ENCODE measurements at regions not wholly inside any gene's neighbourhood (a gene's known extent, or its start where the extent isn't known, plus 50 kb on each side); places are given as distances from the start of the nearest gene placed in this dataset.

DNA sequence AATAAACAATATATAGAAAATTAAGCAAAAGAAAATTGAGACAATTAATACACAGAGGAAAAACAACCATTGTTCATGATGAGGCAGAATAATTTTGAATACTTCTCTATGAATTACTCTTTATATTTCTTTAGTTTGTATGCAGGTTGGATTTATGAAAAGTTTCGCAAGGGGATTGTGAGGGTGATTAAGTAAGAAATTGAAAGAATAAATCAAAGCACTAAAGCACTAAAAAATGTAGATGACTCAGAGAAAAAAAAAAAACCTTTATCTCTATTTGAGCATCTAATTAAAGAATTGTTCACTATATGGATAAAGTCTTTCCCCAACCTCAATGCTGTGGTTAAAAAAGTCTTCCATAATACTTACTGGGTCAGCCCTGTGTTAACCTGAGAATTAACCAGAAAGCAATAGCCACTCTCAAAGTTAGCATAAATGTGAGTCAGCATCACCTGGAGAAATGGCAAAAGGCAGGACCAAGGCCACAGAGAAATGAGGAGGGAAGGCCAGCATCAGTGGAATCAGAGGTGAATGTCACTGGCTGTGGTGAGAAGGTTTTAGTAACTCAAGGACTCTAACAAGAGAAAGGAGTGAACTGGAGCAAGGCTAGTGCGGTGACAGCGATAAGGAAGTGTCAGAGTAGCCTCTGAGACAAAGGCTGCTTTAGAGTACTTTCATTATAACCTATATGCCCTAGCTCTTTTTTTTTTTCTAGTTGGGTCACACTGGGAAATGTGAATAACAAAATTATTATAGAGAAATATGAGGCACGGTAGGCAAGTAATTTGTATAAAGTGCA, 310.4 kb downstream of the KCNC2 start:
- FAIRE-seq: no peak
- DNase-seq (ENCODE audit: low spot score in 2 of 2): no peak

DNA sequence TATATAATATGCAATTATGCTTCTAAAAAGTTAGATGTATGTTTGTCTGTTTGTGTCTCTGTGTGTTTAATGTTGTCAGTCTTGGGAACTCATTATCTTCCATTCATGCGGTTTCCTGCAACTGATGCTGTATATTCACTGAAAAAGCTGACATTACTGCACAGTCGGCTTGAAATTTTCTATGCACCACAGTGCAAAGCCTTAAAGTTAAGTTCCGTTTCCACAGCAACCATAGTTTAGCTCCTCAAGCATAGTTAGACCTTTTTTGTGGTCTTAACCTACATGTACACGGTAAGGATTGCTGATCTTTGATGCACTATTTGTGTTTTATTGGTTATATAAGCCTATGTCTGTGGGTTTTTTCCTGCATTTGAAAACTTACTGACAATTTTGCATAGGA, 309.4 kb downstream of the KCNC2 start:
- no peak for FAIRE-seq
- DNase-seq (ENCODE audit: low spot score in 2 of 2): no peak

DNA sequence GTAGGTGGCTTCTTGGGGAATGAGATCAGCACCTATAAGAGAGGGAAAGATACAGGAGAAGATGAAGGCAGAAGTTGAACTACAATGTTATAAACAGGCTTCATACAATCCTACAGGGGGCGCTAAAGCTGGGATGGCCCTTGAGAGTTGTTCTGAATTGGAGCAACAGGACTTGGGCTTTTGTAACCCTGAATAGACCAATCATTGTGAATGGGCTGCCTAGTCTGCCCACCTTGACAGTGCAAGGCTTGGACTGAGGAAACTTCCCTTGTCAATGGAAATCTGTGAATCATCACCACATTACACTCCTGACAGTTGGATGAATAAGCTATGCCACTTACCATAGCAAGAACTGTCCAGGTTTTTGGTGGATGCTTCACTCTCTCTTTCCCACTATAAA, 306.1 kb downstream of the KCNC2 start:
- FAIRE-seq: no peak
- no peak for DNase-seq (ENCODE audit: low spot score in 2 of 2)

DNA sequence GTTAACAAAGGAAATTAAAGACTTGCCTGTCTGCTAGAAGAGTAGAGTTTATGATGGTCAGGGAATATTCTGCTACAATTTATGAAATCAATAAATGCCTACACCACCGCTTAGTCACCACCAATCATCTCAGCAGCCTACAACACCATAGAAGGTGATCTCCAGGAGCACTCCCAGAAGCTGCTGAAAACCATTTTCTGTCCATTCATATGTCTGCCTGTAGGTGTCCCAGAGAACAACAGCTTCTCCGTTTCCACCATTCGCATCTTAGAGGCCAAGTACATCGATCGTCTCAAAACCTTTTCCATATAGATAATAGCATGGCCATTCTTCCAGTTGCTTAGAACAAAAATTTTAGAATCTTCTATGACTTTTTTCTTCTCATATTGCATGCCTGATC, 303.4 kb downstream of the KCNC2 start:
- FAIRE-seq: no peak
- DNase-seq (ENCODE audit: low spot score in 2 of 2): no peak

DNA sequence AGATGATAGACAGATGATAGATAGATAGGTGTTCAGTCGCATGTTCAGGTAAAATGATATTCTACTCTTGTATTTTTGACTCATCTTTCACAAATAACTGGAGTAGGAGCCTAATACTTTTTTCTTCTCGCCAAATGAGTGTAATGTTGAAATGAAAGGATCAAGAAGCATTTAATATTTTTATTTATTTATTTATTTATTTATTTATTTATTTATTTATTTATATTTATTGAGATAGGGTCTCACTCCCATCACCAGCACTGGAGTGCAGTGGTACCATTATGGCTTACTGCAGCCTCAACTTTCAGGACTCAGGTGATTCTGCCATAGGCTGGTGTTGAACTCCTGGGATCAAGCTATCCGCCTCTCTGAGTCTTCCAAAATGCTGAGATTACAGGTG, 298.8 kb downstream of the KCNC2 start:
- no peak for DNase-seq (ENCODE audit: low spot score in 2 of 2)
- FAIRE-seq: no peak

DNA sequence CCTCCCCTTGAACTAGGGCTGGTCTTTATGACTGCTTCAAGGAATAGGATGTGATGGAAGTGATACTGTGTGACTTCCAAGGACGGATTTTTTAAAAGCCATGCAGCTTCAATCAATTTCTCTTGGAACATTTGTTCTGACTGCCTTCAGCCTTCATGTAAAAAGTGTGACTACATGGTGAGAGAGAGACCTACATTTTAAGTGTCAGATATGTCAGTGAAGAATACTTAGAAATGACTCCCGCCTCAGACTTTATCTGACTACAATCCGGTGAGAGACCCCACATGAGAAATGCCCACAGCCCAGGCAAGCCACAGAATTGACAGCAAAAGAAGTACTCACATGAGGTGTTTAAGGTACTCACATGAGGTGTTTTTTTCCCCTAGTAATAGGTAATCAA, 295.3 kb downstream of the KCNC2 start:
- FAIRE-seq: no peak
- DNase-seq (ENCODE audit: low spot score in 2 of 2): no peak

DNA sequence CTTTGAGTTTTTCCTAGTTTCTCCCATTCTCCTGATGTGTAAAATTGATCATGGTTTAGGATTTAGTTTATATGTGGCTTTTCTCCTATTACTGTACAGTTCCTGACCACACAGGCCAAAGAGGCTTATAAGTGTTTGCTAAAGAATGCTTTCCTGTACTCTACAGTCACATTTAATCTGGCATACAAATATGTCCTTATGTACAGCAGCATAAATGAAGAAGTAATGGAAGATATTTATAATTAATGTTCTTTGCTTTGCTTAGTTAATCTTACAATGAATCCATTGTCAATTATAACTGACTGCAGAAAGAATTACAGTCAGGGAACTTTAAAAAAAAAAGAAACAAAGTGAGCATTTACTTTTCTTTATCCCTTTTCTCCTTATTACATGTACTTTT, 293.9 kb downstream of the KCNC2 start:
- DNase-seq (ENCODE audit: low spot score in 2 of 2): no peak
- no peak for FAIRE-seq

DNA sequence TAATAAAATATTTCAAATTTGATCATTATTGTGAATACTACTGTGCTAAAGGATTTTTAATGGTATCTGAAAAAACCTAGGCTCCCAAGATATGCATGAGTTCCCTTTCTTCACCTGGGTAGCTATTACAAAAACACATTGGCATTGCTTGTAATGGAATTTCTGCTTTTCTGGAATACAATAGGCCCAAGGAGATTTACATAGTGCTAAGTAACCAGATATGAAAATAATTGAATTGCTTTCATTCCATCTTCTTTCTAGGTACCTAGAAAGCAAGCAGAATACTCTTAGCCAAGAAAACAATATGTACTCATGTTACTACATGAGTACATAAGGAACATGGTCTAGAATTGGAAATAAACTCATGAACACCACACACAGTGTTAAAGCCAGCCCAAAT, 291.9 kb downstream of the KCNC2 start:
- FAIRE-seq (no peak), DNase-seq (ENCODE audit: low spot score in 2 of 2) (no peak)

DNA sequence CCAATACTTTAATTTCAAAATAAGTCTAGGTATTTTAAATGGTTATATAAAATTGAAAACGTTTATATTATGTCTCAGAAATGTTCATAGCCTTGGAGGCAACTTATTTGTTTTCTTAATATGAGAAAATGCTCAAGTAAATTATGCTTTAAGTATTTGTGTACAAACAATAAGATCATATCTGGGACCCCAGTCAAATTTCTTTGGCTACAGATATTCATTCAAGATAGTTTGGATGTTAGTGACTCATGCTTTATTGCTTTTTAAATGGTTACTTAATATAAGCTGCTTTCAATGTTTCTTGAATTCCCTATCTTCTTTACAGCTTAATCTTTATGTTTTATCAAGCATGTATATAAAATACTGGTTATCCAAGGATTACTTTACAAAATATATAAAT, 291.3 kb downstream of the KCNC2 start:
- DNase-seq (ENCODE audit: low spot score in 2 of 2) (no peak), FAIRE-seq (no peak)

DNA sequence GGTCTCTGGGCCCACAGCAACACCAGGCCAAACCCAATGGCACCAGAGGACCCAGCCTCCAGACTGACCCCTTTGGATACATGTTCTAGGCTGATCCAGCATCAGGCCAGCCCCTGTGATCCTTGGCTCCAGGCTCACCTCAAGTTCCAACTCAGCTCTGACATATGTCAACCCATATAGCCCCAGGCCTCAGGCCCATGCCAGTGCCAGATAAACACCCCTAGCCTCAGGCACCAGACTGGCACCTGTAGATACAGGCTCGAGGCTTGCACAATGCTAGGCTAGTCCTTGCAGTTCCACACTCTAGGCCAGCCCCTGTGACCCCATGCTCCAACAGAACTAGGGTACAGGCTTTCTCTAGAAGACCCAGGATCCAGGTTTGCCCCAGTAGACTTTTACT, 287.5 kb downstream of the KCNC2 start:
- no peak for FAIRE-seq
- no peak for DNase-seq (ENCODE audit: low spot score in 2 of 2)

DNA sequence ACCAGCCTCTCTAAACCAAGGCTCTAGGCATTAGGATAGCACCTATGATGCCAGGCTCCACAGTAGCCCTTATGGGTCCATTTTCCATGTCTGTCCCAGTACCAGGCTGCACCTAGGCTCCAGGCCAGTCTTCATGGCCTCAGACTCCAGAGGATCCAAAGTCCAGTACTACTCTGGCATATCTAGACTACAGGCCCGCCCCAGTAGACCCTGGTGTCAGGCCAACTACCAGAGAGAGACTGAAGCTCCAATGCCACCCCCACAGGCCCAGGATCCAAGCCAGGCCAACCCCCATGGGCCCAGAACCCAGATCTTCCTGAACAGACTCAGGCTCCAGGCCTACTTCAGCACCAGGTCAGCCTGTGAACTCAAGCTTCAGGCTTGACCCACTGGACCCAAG, 287.0 kb downstream of the KCNC2 start:
- FAIRE-seq (no peak), DNase-seq (ENCODE audit: low spot score in 2 of 2) (no peak)

DNA sequence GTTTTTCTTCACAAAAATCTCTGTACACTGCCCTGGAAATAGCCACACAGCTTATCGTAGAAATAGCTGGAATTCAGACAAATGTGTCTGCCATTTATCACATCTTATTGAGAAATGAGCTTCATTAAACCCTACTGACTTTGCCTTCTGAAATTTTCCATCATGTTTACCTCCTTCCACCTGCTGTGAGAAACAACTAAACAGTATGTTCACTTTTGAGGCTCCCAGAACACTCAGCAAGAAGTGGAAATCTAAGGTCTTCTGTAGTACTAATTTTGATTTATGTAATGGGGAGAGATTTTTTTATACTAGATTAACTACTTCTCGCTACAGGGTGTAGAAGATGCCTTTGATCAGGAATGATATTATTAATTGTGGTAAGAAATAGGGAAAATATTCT, 268.0 kb downstream of the KCNC2 start:
- DNase-seq (ENCODE audit: low spot score in 2 of 2): no peak
- no peak for FAIRE-seq

DNA sequence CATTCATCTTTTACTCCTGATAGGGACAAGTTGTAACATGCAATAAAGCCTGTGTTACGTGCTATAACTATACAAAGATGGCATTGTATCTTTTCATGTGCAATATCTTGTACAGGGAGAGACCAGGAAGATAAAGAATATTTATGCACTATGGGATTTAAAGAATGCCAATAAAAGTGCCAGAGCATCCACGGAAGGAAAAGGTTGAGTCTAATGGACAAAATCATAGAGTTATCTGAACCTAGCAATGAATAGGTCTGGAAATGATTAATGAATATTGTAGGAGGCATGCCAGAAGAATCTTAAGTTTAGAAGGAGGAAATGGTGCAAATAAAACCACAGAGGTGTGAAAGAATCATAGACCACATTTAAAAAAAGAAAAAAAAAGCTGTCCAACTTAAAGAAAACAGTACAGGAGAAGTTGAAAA, 263.9 kb downstream of the KCNC2 start:
- FAIRE-seq: no peak
- no peak for DNase-seq (ENCODE audit: low spot score in 2 of 2)

DNA sequence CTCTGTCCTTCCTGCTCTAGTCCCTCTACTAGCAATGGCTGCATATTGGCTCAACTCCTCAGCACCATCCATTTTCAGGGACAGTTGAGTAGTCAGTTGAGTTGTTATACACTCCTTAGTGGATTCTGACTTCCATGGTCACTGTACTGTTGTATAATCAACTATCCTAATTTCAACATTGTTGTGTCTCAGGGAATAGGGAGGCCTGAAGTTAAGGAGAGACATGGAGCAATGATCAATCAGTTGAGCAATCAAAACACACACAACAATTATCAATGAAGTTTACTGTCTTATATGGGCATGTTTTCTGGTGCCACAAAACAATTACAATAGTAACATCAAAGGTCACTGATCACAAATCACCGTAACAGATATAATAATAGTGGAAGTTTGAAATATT, 255.9 kb downstream of the KCNC2 start:
- no peak for DNase-seq (ENCODE audit: low spot score in 2 of 2)
- no peak for FAIRE-seq

DNA sequence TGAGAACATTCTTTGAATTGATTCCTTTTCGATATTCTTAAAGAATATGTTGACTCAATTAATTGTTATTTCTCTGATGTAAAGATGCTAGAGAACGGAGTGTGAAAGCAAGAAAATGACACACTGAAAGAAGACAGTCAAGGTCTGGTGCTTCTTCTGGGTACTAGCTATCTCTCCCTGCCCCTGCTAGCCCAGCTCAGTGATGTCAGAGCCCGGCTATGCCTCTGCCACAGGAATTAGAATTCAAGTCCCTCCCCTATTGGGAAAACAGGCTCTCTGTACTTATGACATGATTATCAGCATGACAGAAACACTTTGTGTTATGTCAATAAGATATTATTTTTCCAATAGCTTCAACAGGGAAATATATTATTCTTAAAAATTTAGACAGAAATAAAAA, 252.4 kb downstream of the KCNC2 start:
- DNase-seq (ENCODE audit: low spot score in 2 of 2): no peak
- no peak for FAIRE-seq

DNA sequence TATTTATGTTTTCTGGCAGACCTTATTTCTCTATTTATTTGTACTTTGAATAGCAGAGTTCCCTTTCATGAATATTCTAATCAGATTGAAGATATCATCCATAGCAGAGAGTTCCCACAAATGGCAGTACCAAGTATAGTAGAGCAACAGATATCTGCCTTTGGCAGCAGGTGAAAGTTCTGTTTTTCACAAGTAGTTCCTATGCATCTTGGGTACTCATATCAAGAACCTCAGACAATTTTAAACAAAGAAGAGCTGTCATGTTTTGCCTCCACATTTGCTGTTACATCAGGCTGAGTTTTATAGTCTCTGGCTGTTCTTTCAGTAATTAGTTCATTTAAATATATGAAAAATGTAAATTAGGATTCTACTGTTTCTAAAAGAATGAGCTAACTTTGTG, 252.0 kb downstream of the KCNC2 start:
- no peak for DNase-seq (ENCODE audit: low spot score in 2 of 2)
- no peak for FAIRE-seq

DNA sequence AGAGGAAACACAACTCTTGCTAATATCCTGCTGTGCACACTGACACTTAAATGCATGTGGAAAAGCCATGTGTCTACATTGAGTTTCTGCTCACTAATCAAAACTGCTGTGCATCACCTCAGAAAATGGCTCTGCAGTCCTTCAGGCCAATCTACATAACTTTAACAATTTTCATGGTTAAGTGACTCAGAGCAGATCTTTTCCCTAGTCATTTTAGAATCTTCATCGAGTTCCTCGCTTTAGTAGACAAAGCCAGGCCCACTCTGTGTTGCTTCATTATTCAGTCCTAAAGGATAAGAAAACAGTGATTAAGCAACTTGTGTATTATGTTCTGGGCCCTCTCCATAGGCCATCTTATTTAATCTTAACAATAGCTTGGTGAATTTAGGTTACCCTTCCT, 250.0 kb downstream of the KCNC2 start:
- no peak for FAIRE-seq
- DNase-seq (ENCODE audit: low spot score in 2 of 2): no peak

DNA sequence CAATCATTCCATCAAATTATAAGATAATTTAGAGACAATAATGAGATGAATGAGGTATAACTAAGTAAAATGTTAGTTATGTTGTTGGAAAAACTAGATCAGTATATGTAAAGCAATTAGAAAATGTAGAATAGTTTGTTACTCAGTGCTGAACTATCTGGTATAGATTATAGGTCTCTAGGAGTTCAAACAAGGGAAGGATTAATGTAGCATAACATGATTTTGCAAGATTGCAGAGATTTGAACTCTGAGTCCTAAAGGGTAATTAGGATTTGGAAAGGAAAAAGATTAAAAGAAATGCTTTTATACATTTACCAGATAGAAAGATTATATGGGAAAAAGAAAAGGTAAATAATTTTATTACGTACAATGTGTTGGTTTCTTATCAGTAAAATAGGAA, 246.3 kb downstream of the KCNC2 start:
- DNase-seq (ENCODE audit: low spot score in 2 of 2) (no peak), FAIRE-seq (no peak)

DNA sequence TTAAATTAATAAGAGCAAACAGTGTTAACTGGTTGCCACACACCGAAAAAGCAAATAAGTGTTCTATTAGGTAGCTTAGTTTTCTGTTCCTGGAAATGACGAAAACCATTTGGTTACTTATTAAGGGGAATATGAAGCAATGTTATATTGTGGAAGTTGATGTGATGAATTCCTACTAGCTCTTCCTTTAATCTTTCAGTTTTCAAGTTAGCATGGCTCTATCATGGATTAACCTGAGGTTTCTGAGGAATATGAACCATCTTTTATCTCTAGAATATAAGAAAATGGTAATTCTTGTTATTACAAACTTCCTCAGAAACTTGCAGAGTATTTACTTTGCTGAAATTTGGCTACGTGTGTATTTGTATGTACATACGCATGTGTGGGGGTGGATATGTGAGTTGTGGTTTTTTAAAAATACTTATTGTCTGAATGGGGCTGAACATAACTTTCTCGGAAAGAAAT, 245.7 kb downstream of the KCNC2 start:
- FAIRE-seq (no peak), DNase-seq (ENCODE audit: low spot score in 2 of 2) (no peak)

DNA sequence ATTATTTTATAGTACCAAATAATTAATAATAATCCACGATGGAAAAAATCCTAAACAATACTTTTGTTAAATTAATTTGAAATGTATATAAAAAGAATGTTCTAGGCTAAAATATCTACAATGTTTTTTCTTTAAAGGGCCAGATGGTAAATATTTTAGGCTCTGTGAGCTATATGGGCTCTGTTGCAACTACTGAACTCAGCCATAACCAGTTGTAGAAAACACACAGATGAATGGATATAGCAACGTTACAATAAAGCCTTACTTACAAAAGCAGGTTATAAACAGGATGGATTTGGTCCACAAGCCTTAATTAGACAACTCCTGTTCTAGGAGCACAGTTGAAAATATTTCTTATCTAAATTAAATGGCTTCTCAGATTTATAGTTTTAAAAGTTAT, 245.2 kb downstream of the KCNC2 start:
- no peak for DNase-seq (ENCODE audit: low spot score in 2 of 2)
- FAIRE-seq: no peak

DNA sequence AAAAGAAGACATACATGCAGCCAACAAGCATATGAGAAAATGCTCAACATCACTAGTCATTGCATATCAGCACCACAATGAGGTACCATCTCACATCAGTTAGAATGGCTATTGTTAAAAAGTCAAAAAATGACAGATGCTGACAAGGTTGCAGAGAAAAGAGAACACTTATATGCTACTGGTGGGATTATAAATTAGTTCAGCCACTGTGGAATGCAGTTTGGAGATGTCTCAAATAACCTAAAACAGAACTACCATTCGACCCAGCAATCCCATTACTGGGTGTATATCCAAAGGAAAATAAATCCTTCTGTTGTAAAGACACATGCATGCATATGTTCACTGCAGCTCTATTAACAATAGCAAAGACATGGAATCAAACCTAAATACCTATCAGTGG, 238.4 kb downstream of the KCNC2 start:
- FAIRE-seq (no peak), DNase-seq (ENCODE audit: low spot score in 2 of 2) (no peak)

DNA sequence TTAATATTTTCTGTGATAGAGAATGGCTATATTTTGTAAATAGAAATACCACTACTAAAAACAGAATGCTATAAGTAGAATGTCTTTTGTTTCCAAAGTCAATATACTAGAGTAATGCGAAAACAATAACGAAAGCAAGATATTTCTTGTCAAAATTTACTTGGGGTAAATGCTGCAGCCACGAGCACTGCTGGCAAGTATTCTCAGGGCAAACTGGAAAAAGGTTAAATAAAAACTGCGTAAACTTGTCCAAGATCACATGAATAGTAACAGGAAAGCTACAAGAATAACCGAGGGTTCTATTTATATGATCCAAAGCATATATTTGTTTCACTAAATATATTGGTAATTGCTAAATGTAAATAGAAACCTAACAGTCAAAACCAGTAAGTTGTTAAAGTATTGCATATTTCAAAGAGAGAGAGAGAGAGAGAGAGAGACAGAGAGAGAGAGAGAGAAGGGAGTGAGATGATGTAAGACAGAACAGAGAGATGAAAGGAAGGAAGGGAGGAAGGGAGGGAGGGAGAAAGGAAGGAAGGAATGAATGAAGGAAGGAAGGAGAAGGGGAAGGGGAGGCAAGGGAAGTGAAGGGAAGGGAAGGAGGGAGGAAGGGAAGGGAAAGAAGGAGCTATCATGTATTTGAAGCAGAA, 231.7 kb downstream of the KCNC2 start:
- FAIRE-seq (no peak), DNase-seq (ENCODE audit: low spot score in 2 of 2) (no peak)

All from frontal cortex (tissue), 3 donors.